GM19238 (cell line): ENCODE measurements at regions not wholly inside any gene's neighbourhood (a gene's known extent, or its start where the extent isn't known, plus 50 kb on each side); places are given as distances from the start of the nearest gene placed in this dataset.

Experiments
- DNase-seq: peaks from one replicate; pipeline ENCODE4 v3.0.0; 2011; ENCODE audit warnings: low spot score; ENCODE audit not compliant: insufficient read length

DNA sequence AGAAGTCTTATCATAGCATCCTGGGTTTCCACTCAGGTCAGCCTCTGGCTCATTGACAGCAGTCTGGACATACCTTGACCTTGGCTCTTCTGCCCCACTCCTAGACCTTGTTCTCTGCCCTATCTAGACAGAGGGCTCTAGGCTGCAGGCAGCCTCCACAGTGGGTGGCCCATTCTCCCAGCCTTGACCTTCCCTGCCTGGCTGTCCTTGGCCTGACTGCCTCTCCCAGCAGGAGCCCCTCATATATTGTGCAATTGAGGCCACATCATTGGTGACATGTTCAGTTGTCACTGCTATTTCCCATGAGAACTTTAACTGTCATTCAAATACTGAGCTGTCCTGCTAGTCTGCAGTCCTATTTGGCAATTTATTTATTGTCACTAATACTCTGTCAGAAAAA is 503.4 kb downstream of the PLXNA4 start:
- DNase-seq = no peak

GRCh38 chr7:132072165-132072564 is 504.1 kb downstream of the PLXNA4 start:
- DNase-seq = no peak

DNA sequence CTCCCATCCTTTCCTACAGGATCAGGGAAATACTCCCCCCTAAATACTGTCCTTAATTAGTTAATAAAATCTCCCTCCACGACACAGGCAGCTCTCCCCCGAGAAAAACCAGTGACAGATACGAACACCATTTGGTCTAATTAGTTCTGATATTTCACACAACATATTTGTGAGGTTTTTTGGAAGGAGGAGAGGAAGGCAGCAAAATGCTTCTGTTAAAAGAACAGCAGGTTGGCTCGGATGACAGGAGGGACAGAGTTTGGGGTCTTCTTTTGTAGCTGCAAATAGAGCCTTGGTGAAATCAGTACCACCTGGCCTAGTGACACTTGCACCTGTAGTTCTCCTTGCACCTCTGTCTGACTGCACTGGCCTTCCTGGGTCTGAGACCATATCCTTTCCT is 507.0 kb downstream of the PLXNA4 start:
- DNase-seq = no peak

DNA sequence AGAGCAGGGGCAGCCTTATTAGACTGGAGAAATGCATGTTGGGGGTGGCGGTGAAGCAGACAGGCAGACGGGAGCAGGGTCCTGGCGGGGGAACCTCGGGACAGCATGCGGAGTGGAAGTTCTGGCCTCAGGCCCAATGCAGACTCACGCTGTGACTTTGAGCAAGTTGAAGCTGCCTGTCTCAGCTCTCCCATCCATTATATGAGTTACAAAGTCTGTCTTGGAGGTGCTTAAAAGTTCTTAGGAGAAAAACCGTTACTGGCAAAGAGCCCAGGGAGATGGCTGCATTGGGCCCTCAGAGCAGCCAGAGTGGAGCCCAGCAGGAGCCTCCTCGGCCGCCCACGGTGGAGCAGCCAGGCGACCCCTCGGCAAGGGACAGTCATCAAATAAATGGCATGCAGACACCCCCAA is 509.5 kb downstream of the PLXNA4 start:
- no peak for DNase-seq

- no peak for DNase-seq
Observed at GRCh38 chr7:132065989-132066603, 509.7 kb upstream of the PODXL start.

GRCh38 chr7:132065193-132065988 is 509.0 kb upstream of the PODXL start:
- DNase-seq = no peak

- no peak for DNase-seq
Observed at GRCh38 chr7:132063800-132064199, 507.4 kb upstream of the PODXL start.

GRCh38 chr7:132061937-132062336 is 505.5 kb upstream of the PODXL start:
- no peak for DNase-seq

GRCh38 chr7:132059141-132059540 is 502.7 kb upstream of the PODXL start:
- DNase-seq = no peak

- no peak for DNase-seq
Observed at GRCh38 chr7:132055336-132056120, 499.1 kb upstream of the PODXL start.

DNA sequence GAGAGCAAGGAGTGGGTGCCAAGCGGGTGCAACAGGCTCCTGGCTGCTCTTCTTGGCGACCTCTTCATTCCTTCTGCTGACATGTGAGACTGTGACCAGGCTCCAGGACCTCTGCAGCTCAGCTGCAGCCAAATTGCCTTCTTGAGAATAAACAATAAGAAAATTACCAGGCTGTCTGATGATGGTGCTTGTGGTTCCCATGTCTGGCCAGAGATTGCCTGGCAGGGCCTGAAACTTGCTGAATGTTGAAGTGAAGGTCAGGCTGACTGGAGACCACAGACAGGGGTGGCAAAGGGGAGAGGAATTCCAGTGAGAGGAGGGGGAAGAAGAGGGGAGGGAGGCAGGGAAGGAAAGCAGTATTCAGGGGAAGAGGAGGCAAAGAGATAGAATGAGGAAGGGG is 497.4 kb upstream of the PODXL start:
- no peak for DNase-seq

GRCh38 chr7:132051311-132051710 is 494.9 kb upstream of the PODXL start:
- DNase-seq = no peak

- no peak for DNase-seq
Observed at GRCh38 chr7:132049462-132050304, 493.3 kb upstream of the PODXL start.

GRCh38 chr7:132045481-132045980 is 489.1 kb upstream of the PODXL start:
- DNase-seq = no peak

GRCh38 chr7:132045002-132045401 is 488.6 kb upstream of the PODXL start:
- no peak for DNase-seq

GRCh38 chr7:132044247-132044646 is 487.8 kb upstream of the PODXL start:
- DNase-seq = no peak

- DNase-seq = no peak
Observed at GRCh38 chr7:132041108-132041507, 484.7 kb upstream of the PODXL start.

DNA sequence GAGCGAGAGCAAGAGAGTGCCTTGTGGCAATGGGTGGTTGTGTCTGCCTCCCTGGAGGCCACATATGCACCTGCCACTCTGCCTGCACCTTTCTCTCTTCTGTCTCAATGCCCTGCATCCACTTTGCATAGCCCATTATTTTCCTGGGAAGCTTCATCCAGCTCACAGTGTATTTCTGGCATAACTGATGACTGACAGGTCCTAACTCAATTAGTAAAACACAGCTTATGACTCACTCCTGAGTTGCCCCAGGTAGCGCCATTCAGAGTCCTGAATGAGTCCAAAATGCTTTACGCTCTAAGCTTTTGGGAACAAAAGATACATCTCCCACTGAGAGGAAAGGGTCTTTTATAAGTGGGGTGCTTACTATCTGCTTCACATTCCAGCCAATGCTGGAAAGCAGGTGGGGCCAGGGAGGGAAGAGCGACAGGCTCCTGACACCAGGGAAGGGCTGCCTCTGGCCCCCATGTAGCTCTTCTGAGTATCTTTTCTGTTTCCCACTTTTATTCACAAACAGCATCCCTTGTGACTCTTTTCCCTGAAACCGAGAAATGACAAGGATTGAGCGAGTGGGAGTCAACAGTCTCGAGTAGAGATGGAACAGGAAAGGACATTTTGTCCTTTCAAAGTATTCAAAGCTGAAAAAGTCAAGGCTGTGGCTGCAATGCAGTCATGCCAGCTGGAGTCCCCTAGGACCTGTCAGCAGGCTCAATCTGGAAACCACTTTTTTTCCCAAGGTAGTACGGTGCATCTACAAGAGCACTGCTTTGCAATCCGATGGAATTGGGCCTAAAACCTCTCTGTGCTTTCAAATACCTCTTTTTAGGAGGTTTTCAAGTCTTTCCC is 479.3 kb upstream of the PODXL start:
- no peak for DNase-seq

GRCh38 chr7:132034748-132035416 is 478.5 kb upstream of the PODXL start:
- no peak for DNase-seq

DNA sequence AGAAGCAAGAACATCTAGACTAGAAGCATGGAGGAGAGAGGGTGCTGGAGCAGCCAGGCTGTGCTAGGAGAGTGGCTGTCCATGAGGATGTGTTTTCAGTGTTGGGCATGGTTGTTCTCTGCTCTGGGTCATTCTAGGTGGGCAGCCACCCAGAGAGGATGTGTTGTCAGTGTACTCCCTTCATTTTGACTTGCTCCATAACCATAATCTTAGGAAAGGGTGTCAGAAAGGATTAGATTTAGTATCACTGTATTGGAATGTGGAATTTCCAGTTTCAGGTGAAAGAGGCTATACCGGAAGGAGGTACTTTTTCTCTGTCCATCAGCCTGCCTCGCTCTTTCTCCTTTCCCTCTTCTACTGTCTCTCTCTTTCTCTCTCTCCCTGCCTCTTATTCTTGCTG is 474.5 kb upstream of the PODXL start:
- no peak for DNase-seq
